ENCODE measurements at regions not wholly inside any gene's neighbourhood (a gene's known extent, or its start where the extent isn't known, plus 50 kb on each side); places are given as distances from the start of the nearest gene placed in this dataset.
"Not testable (repeated sequence)": the region's sequence is repeated elsewhere in the genome, so short reads cannot be mapped to it uniquely, and the experiment has no call there.

DNA sequence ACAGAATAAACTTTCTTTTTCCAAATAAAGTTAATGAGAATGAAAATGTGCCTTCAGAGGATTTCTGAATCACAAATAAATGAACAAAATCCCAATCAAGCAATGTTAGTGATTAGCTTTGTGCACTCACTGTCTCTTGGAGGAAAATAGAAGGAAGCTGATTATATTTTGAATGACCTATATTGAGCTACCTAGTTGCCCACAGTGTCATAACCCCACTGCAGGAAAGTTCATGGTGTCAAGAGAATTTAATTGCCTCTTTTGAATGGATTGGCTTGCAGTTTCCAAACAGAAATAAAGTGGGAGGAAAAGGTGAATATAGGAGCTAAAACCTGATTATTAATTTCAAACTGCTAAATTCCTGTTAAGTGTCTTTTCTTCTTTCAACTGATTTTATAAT lies 515.9 kb downstream of the JRKL start:
- DNase-seq, result no peak

- DNase-seq, result no peak
These were observed 516.7 kb downstream of the JRKL start for GRCh38 chr11:96906476-96906875.

DNA sequence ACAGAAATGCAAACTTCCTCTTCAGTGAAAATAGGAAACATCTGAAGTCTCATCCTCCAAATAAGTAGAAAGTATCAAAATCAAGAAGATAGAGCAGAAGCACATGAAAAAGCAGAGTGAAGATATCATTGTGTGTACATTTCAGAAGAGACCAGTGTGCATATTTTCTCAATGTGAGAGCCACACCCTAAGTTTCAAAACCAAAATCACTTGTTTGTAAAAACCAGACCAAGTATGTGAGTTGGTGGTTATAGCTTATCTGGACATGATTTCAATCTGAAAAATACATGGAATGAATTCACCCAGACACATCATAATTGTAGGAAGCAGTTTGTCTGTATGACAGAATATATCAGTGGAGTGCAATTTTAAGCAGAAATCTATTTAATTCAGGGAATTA lies 536.0 kb downstream of the JRKL start:
- DNase-seq, result no peak

DNA sequence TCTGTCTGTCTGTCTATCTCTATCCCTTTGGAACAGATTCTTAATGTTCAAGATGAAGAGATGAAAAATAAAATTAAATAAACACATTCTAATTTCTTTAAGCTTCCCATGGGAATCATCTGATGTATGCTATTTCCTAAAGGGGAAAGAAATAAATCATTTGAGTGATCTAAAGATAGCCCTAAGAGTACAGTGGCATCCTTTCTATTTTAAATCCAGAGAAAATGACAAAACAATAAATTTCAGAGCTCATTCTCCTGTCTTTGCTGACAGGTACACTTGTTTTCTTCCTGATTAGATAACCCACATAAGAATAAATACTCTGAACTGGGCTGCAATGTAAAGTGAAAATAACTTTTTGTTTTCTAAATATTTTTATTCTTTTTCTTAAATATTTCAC lies 550.4 kb downstream of the JRKL start:
- no peak for DNase-seq

DNA sequence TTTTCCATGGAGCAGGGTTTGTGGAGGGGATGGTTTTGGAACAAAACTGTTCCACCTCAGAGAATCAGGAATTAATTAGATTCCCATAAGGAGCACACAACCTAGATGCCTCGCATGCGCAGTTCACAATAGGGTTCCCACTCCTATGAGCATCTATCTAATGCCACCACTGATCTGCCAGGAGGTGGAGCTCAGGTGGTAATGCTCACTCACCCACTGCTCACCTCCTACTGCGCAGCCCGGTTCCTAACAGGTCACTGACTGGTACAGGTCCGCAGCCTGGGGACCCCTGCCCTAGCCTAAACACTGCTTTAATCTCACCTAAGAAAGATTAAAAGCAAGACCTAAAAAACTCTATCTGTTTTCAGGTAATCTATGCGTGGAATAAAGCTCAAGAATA lies 553.0 kb downstream of the JRKL start:
- DNase-seq, result no peak

GRCh38 chr11:96943970-96944369 lies 554.2 kb downstream of the JRKL start:
- DNase-seq, result no peak

GRCh38 chr11:96948066-96948465 lies 558.3 kb downstream of the JRKL start:
- no peak for DNase-seq

DNA sequence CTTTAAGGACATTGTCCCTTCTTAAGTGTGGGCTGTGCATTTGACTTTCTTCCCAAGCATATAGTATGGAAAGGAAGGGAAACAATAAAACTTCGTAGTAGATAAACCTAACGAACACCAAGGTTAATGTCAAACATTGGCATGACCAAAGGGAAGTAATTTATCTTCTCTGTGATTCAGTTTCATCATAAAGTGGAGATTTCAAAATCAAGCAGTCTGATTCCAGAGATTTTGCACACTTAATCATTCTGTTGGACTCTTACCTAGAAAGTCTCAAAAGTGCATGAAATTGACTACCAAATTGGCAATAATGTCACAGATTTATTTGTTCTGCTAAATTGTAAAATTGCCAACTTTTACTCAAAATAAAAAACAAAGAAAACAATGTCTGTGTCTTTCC lies 559.7 kb downstream of the JRKL start:
- no peak for DNase-seq

GRCh38 chr11:96954587-96955242 lies 564.9 kb downstream of the JRKL start:
- no peak for DNase-seq

DNA sequence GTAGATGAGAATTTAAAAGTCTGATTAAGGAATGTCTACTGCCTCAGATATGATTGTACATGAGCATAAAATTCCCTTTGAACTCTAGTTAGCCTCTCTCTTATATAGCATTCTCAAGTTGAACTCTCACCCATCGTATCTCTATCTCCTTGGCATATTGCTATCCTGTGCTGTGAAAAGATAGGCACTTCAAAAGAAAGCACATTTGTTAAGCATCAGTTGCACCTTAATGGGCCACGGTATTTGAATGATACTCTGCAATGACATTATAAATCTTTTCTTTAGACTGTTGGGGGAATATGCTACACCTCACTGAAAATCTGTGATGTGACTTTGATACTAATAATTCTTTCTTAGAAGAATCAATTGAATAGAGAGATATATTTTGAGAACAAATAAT lies 570.7 kb downstream of the JRKL start:
- DNase-seq, result no peak

DNA sequence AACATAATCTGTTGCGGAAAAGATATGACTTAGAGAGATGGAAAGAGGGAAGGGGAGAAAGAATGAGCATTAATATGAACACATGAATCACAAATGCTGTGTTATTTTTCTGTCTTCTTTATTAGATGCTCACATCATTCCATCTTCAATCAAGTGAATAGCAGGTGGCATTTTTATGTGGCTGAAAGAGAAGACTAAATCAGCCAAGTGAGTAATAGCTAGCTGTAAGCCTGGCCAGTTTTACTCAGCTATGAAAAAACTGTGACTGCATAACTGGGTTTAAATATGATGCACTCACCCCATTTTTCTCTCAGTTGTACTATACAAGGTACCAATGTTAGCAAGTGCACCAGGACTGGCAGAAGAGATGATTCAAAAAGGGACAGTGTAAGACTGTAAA lies 571.1 kb downstream of the JRKL start:
- no peak for DNase-seq

- DNase-seq, result no peak
These were observed 572.1 kb downstream of the JRKL start for GRCh38 chr11:96961931-96962330.

- DNase-seq, result no peak
These were observed 573.6 kb downstream of the JRKL start for GRCh38 chr11:96963375-96963774.

- no peak for DNase-seq
These were observed 574.8 kb downstream of the JRKL start for GRCh38 chr11:96964661-96965060.

- no peak for DNase-seq
These were observed 577.8 kb downstream of the JRKL start for GRCh38 chr11:96967616-96968015.

GRCh38 chr11:96969251-96969650 lies 579.4 kb downstream of the JRKL start:
- no peak for DNase-seq

DNA sequence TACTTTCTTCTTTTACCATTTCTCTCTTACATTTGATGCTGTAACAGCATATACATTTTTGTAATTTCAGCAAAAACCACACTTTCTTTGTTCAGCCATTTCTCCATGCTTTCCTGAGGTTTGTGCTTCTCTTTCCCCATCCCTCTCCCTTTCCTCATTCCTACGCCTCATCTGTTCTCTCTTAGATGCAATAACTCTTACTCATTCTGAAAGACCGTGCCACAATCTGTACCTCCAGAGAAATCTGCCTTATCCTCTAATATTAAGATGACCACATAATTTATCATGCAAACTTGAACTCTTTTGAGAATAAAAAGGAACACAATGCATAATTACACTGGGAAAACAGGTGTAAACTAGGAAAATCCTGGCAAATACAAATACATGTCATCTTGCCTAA lies 588.9 kb downstream of the JRKL start:
- DNase-seq, result no peak

DNA sequence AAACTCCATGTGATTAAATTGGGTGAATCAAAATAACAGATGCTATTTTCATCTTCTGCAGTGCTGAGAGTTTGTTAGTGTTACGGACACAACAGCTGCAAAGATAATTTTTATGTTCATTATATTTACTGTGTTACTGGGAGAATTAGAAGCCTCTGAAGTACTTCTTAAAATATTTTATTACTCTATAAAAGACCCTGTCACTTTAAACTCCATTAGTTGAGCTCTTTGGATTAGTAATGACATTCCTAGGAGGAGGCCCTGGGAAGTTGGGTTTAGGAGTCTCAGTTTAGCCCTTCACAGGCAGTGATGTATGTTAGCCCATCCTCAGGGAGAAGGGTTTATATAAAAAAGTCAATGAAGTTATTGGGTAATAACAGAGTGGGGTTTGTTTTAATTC lies 596.7 kb downstream of the JRKL start:
- no peak for DNase-seq

DNA sequence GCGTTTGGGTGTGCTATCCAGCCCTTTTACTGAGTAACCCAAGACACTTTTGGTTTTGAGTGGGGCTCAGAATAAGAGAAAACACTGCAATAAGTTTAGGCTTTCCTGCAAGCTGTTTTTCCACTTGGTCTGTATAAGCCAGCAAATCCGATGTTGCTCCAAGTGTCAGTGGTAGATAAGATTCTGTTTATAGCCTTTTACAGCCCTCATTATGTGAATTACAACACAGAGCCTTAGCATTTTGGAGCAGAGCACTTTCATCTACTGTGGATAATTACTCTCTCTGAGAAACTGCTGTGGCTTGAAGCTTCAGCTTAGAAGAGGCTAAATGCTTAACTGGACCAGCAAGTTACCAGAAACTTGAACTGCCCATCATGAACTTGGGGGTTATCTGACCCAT lies 601.1 kb downstream of the JRKL start:
- DNase-seq, result no peak

DNA sequence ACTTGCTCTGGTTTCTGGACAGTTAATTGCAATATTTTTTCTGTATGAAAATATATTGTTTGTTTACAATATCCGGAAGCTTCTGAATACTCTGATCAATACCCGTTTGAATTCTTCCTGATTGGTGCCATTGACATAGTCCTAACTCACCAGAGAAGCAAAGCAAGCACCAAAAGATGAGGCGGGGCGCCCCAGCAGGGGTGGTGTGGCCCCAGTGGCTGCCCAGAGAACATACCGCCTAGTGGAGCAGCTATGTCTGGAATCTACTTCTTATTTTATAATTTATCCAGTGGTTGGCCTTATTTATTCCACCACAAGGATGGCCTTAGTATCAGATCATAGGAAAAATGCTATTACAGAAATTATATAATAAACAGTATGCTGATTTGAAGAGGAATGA lies 610.7 kb downstream of the JRKL start:
- no peak for DNase-seq

- DNase-seq, result no peak
These were observed 617.5 kb downstream of the JRKL start for GRCh38 chr11:97007283-97007682.

GRCh38 chr11:97009613-97010012 lies 619.8 kb downstream of the JRKL start:
- DNase-seq, result no peak

- DNase-seq, result not testable (repeated sequence)
These were observed 621.2 kb downstream of the JRKL start for GRCh38 chr11:97010997-97011396.

DNA sequence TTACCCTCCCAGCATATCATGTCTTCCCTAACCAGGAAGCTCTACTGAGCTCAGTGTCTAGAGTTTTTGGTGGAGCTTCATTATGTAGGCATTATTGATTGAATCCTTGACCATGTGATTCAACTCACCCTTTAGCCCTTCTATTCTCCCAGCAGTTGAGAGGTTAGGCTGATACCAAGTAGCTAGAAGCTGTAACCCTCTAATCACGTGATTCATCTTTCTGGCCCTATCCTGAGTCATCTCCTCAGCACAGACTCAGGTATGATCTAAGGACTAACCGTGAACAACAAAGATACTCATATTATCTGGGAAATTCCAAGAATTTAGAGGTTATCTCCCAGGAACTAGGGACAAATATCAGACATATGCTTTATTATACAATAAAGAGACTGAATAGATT lies 625.5 kb downstream of the JRKL start:
- no peak for DNase-seq

DNA sequence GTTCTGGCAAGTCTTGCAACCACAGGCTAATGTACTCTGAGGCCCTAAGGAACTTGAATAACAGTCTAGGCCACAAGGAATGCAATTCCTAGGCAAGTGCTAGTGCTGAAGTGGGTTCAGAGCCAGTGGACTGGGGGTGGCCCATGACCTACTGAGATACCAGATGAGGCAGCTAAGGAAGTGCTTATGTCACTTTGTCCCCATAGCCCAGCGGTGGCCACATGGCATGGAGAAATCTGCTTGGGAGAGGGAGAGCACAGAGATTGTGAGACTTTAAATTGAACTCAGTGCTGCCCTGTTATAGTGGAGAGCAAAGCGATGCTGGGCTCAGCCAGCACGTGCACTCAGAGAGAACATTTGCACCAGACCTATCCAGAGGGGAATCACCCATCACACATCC lies 629.5 kb downstream of the JRKL start:
- DNase-seq, result no peak
